ENCODE measurements at regions not wholly inside any gene's neighbourhood (a gene's known extent, or its start where the extent isn't known, plus 50 kb on each side); places are given as distances from the start of the nearest gene placed in this dataset.

GRCh38 chr16:79543219-79543618 is 57.3 kb downstream of the MAF start:
- ATAC-seq (no peak), DNase-seq (ENCODE audit: low spot score) (no peak)

GRCh38 chr16:79542237-79542774 is 58.2 kb downstream of the MAF start:
- DNase-seq (ENCODE audit: low spot score): peak; percentile 76
- peak; percentile 89 for ATAC-seq

GRCh38 chr16:79540825-79541595 is 59.5 kb downstream of the MAF start:
- ATAC-seq (no peak), DNase-seq (ENCODE audit: low spot score) (no peak)

GRCh38 chr16:79537584-79537983 is 63.0 kb downstream of the MAF start:
- no peak for DNase-seq (ENCODE audit: low spot score)

GRCh38 chr16:79536958-79537357 is 63.6 kb downstream of the MAF start:
- ATAC-seq: peak; percentile 47
- DNase-seq (ENCODE audit: low spot score): no peak

More at GRCh38 chr16:79537584-79537983, 63.0 kb downstream of the MAF start:
- ATAC-seq: no peak

DNA sequence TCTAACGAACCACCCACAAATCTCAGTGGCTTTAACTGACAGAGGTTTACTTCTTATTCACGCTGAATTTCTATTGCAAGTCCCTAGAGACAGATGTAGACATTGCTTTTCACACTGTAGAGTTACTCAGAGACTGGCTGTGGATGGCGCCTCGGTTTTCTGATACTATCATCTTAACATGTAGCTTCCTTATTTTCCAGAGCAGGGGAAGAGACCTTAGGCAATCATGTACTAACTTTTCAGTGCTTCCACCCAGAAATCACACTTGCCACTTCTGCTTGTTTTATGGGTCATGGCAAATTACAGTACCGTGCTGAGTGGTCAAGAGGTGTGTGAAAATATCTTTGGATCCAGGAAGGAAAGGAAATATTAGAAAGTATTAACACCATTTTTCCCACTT is 65.4 kb downstream of the MAF start:
- DNase-seq (ENCODE audit: low spot score): no peak
- ATAC-seq: peak; percentile 21

DNA sequence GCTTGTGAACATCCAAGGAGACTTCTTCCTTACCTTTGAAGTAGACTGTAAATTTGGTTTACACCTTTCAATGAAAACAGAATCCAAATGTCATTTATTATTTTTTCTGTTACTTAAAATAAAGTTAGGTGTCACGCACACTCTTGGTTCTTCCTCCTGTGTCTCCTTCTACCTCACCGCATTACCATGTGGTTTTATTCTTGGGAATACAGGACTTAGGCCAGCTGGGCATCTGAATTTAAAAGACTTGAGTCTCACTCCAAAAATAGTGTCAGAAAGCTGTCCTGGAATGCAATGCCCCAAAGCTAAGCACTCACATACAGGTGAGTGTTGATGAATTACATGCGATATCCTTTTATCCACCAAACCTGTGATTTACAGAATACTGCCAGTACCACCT is 66.4 kb downstream of the MAF start:
- ATAC-seq (no peak), DNase-seq (ENCODE audit: low spot score) (no peak)

DNA sequence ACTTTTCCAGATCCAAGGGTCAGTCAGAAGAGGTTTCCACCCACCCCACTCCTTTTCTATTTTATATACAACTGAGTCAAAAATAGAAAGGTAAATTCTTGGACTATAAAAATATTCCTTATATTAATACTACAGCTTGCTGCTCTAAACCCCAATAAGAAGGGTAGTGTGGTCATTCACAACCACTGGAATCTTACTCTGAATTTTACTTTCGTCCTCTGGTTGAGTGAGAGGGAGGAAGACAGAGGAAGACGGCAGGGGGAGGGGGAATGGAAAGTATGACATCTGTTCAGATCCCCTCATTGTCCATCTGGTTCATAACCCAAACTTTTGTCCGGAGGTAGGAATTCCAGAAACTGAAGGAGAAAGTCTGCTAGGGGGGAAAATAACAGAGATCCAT is 67.2 kb downstream of the MAF start:
- ATAC-seq: no peak
- DNase-seq (ENCODE audit: low spot score): no peak

- DNase-seq (ENCODE audit: low spot score) (no peak), ATAC-seq (no peak)
These were observed 67.8 kb downstream of the MAF start for GRCh38 chr16:79532785-79533184.

DNA sequence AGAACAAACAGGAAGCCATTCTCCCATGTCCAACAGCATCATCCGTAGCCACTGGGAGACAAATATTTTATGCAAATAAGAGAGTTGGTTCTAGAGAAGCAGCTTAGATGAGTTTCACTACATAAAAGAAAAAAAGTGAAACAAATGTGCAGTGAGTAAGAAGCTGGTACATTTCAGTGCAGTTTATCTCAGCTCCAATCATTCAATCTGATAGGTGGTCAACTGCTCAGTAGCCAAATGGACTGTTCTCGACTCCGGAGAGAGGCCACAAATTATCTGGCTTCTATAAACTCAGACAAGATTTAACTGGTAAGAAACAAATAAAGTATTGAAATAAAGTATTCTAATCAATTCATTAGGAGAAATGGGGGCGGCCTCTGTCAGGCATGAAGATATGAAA is 68.3 kb downstream of the MAF start:
- no peak for DNase-seq (ENCODE audit: low spot score)
- ATAC-seq: no peak

- no peak for ATAC-seq
- DNase-seq (ENCODE audit: low spot score): no peak
These were observed 72.2 kb downstream of the MAF start for GRCh38 chr16:79528338-79528737.

DNA sequence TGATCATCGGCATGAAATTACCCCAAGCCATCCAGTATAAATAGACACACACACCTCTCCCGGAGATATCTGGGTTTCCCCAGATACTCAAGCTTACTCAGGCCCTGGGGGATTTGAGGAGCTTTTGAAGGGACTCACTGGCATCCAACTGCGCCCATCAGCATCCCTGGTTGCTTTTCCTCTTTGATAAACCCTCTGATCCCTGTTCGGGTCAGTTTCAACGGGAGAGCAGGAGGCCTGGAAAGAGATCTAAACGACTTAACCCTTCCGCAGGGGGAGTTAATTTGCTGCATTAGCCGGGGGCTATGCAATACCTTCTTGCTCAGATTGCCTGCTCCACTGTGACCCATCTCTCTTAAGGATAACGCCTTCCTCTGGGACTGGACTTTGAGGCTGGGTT is 76.6 kb downstream of the MAF start:
- no peak for ATAC-seq
- DNase-seq (ENCODE audit: low spot score): no peak

DNA sequence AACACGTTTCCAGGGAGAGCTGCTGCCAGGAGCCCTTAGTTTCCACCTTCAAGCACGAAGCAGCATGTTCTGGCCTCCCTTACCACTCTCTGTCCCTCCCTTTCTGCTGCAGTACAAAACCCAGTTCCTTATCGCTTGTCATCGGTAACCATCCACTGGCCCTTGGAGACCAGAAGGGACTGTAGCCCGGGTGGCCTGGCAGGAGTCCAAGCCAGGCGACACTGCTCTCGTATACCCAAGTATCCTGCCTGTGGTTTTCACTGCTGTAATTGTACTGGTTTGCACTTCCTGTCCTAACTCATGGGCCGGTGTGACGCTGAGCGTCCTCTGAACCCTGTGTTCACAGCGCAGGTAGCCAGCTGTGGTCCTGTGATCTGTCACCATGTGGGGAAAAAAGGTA is 81.1 kb downstream of the MAF start:
- ATAC-seq: peak; percentile 59
- DNase-seq (ENCODE audit: low spot score): no peak

GRCh38 chr16:79517156-79517555 is 83.4 kb downstream of the MAF start:
- ATAC-seq (no peak), DNase-seq (ENCODE audit: low spot score) (no peak)

DNA sequence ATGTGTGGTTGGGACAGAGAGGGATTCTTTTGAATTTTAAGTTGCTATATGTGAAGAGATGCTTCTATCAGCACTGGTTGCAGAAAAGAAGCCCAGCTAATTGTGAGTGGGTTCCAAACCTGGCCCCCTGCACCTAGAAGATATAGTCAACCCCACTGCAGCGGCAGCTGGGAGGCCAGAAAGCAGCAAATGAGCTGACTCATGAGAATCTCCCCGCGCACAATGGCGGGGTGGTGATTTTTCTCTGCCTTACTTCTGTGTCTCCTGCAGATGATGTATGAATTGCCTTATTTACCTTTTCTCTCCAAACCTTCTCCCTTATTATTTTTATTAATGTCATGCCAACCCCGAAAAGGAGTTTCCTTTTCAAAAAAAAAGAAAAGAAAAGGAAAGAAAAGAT is 89.7 kb downstream of the MAF start:
- DNase-seq (ENCODE audit: low spot score): no peak
- no peak for ATAC-seq

DNA sequence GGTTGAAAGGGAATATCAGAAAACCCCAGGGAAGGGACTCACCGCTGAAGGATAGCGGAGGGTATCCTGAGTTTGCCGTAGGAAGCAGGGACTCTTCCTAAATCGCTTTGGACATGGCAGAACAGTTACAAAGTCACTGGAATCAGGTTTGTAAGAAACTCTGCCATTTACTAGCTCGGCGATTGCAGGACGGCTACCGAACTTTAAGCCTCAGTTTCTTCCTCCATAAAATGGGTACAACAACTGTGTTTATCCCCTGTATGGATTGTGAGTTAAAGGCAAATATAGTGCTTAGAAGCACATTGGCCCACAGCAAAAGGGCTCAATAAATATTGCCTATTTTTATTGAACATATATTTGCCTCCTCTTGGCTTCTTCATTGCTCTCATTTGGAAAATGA is 90.6 kb downstream of the MAF start:
- no peak for DNase-seq (ENCODE audit: low spot score)
- no peak for ATAC-seq

- ATAC-seq: peak; percentile 80
- peak; percentile 48 for DNase-seq (ENCODE audit: low spot score)
These were observed 91.3 kb downstream of the MAF start for GRCh38 chr16:79509211-79509631.

DNA sequence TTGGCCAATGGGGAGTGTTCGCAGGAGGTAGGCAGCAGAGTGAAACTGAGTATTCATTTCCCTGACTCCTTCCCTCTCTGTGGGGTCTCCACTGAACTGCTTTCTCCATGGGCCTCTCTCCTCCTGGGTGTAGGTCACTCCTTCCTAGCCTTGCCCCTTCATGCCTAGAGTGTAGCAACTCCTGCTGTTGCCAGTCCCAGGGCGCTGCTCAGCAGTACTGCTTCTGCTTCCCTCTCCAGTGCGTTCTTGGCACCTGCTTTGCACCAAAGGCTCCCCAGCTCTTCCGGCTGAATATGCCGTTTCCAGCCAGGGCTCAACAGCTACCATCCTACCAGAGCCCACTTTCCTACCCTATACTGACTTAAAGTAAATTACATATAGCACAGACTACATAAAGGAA is 92.2 kb downstream of the MAF start:
- peak; percentile 27 for ATAC-seq
- DNase-seq (ENCODE audit: low spot score): no peak

DNA sequence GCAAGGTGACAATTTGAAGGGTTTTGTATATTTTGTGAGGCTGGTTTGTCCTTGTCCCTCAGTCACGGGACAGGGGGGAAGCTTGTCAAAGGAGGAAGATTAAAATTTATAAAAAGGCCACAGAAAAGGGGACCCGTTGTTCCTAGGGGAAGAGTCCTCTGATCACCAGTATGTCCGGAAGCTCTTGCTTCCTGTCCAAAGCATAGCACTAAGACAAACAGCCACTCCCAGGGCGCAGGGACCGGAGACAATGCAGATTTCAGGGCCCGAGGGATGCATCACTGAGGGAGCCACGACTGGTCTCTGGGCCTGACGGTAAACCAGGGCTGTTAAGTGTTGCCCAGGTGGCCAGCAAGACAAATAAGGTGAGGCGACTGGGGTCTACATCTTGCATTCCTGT is 95.2 kb downstream of the MAF start:
- ATAC-seq: peak; percentile 71
- DNase-seq (ENCODE audit: low spot score): no peak

GRCh38 chr16:79503511-79503910 is 97.0 kb downstream of the MAF start:
- DNase-seq (ENCODE audit: low spot score): no peak
- no peak for ATAC-seq

- no peak for ATAC-seq
- DNase-seq (ENCODE audit: low spot score): no peak
These were observed 99.1 kb downstream of the MAF start for GRCh38 chr16:79501446-79501845.

DNA sequence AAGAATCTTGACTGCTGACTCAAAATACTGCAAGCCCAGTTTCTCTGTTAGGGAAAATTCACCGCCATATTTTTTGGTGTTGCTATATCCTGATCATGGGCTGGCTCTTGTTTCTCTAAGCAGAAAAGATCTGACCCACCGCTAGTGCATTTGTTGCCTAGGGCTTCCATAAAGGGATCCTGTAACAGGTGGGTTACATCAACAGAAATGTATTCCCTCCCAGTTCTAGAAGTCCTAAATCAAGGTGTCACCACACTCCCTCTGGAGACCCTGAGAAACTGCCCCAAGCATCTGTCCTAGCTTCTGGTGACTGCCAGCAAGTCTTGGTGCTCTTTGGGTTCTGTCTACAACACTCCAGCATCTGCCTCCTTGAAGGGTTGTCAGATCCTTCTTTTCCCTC is 99.7 kb downstream of the MAF start:
- no peak for DNase-seq (ENCODE audit: low spot score)
- ATAC-seq: no peak

DNA sequence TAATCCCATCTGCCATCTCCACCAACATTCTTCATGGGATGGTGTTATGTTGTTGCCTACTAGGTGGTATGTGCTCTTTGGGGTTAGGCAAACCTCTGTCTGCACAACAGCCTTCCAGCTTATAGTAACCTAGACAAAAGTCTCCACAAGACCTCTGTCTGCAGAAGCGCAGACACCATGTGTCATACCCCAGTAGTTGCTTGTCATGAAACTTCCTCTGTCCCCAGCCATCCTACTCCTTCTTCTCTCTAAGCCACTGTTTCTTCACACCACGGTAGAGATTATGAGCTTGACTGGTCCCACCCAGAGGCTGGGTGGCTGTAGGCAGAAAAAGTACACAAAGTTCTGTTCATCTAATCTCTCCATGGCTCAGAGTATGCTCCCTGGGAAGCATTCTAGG is 100.3 kb downstream of the MAF start:
- ATAC-seq: no peak
- no peak for DNase-seq (ENCODE audit: low spot score)
